ENCODE measurements at regions not wholly inside any gene's neighbourhood (a gene's known extent, or its start where the extent isn't known, plus 50 kb on each side); places are given as distances from the start of the nearest gene placed in this dataset.

- Histone ChIP-seq H2AFZ (ENCODE audit: low read length) (no peak overlapping the region), H3K9ac (ENCODE audit: low read length) (no peak overlapping the region), H3K9me3 (ENCODE audit: low read length) (no peaks in the 10 kb centered on the region), H3K36me3 (ENCODE audit: low read depth, low read length) (no peaks in the 10 kb centered on the region), H3K79me2 (ENCODE audit: low read length) (no peaks in the 10 kb centered on the region), H3K4me2 (ENCODE audit: low read length) (no peak overlapping the region; the same call in 1 of the 2 replicates), H3K4me3 (ENCODE audit: low read length) (no peak overlapping the region), H3K4me1 (ENCODE audit: insufficient read depth, low read length) (peaks cover 9% of the 10 kb centered on the region), H3K27ac (ENCODE audit: low read length) (peak overlapping the region; percentile 35), H4K20me1 (ENCODE audit: low read length) (no peaks in the 10 kb centered on the region), H3F3A (ENCODE audit: low read length, unreplicated experiment) (no peaks in the 10 kb centered on the region), H3K9me2 (replicated peaks; ENCODE audit: low read length) (no peaks in the 10 kb centered on the region), H3K27me3 (ENCODE audit: low read length) (no peaks in the 10 kb centered on the region)
- DNase-seq (peak; percentile 19), ATAC-seq (no peak)
- intact Hi-C loops (cut with micrococcal nuclease): no loop called here
- no peak for TF ChIP-seq EZH2 (IDR thresholded peaks at IDR 0.05; ENCODE audit: low read length, unreplicated experiment)
- no peak for TF ChIP-seq EZH2phosphoT487 (IDR thresholded peaks at IDR 0.05; ENCODE audit: borderline replicate concordance, low read length)
- TF ChIP-seq, protein P1, sequence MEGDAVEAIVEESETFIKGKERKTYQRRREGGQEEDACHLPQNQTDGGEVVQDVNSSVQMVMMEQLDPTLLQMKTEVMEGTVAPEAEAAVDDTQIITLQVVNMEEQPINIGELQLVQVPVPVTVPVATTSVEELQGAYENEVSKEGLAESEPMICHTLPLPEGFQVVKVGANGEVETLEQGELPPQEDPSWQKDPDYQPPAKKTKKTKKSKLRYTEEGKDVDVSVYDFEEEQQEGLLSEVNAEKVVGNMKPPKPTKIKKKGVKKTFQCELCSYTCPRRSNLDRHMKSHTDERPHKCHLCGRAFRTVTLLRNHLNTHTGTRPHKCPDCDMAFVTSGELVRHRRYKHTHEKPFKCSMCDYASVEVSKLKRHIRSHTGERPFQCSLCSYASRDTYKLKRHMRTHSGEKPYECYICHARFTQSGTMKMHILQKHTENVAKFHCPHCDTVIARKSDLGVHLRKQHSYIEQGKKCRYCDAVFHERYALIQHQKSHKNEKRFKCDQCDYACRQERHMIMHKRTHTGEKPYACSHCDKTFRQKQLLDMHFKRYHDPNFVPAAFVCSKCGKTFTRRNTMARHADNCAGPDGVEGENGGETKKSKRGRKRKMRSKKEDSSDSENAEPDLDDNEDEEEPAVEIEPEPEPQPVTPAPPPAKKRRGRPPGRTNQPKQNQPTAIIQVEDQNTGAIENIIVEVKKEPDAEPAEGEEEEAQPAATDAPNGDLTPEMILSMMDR (conservative IDR thresholded peaks at IDR 0.05; ENCODE audit: low read depth, low read length): no peak
- no TSS peak for BruUV-seq (replicated peaks)
- CTCF ChIA-PET: interaction anchor here (0.7 kb wide), 1 partner anchor 844 kb away, joined by 4 read pairs; no protein-coding TSS in a partner anchor
- POLR2A ChIA-PET (ENCODE audit: unreplicated experiment): no interaction called here
These were observed 449.9 kb downstream of the KLF12 start for GRCh38 chr13:73684286-73684685.

- Histone ChIP-seq H3K9ac (ENCODE audit: low read length) (no peak overlapping the region), H3K27me3 (ENCODE audit: low read length) (no peaks in the 10 kb centered on the region), H3K9me3 (ENCODE audit: low read length) (no peaks in the 10 kb centered on the region), H3K27ac (ENCODE audit: low read length) (peak overlapping the region; percentile 35), H3K79me2 (ENCODE audit: low read length) (no peaks in the 10 kb centered on the region), H3K4me3 (ENCODE audit: low read length) (no peak overlapping the region), H3K4me2 (ENCODE audit: low read length) (no peak overlapping the region), H3F3A (ENCODE audit: low read length, unreplicated experiment) (no peaks in the 10 kb centered on the region), H3K36me3 (ENCODE audit: low read depth, low read length) (no peaks in the 10 kb centered on the region), H3K9me2 (replicated peaks; ENCODE audit: low read length) (no peaks in the 10 kb centered on the region), H2AFZ (ENCODE audit: low read length) (no peak overlapping the region), H3K4me1 (ENCODE audit: insufficient read depth, low read length) (peaks cover 9% of the 10 kb centered on the region), H4K20me1 (ENCODE audit: low read length) (no peaks in the 10 kb centered on the region)
- no TSS peak for BruUV-seq (replicated peaks)
- DNase-seq (no peak), ATAC-seq (no peak)
- CTCF ChIA-PET: interaction anchor here (0.7 kb wide), 1 partner anchor 844 kb away, joined by 4 read pairs; no protein-coding TSS in a partner anchor
- POLR2A ChIA-PET (ENCODE audit: unreplicated experiment): no interaction called here
- TF ChIP-seq EZH2 (IDR thresholded peaks at IDR 0.05; ENCODE audit: low read length, unreplicated experiment) (no peak), EZH2phosphoT487 (IDR thresholded peaks at IDR 0.05; ENCODE audit: borderline replicate concordance, low read length) (no peak)
- TF ChIP-seq, protein P1 (conservative IDR thresholded peaks at IDR 0.05; ENCODE audit: low read depth, low read length): no peak
- intact Hi-C loops (cut with micrococcal nuclease): no loop called here
These were observed 450.5 kb downstream of the KLF12 start for GRCh38 chr13:73683746-73684145.

DNA sequence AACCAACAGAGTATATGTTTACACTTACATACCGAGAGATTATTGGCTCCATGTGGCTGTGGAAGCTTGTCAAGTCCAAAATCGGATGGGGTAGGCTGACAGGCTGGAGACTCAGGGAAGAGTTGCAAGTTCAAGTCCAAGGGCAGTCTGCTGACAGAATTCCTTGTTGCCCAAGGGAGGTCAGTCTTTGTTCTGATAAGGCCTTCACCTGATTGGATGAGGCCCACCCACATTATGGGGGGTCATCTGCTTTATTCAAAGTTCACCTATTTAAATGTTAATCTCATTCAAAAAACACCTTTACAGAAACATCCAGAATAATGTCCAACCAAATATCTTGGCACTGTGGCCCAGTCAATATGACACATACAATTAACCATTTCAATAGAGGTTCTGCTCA, 452.4 kb downstream of the KLF12 start:
- no peaks in the 10 kb centered on the region for H3K9me2 ChIP-seq (replicated peaks; ENCODE audit: low read length)
- POLR2A ChIA-PET (ENCODE audit: unreplicated experiment): no interaction called here
- H3K27me3 ChIP-seq (ENCODE audit: low read length): no peaks in the 10 kb centered on the region
- DNase-seq (no peak), ATAC-seq (no peak)
- no peak overlapping the region for H2AFZ ChIP-seq (ENCODE audit: low read length)
- no peak overlapping the region for H3K4me3 ChIP-seq (ENCODE audit: low read length)
- H3K36me3 ChIP-seq (ENCODE audit: low read depth, low read length): no peaks in the 10 kb centered on the region
- BruUV-seq (replicated peaks): no TSS peak
- CTCF ChIA-PET: no interaction called here
- H3K79me2 ChIP-seq (ENCODE audit: low read length): no peaks in the 10 kb centered on the region
- TF ChIP-seq, protein P1 (conservative IDR thresholded peaks at IDR 0.05; ENCODE audit: low read depth, low read length): no peak
- TF ChIP-seq EZH2phosphoT487 (IDR thresholded peaks at IDR 0.05; ENCODE audit: borderline replicate concordance, low read length) (no peak), EZH2 (IDR thresholded peaks at IDR 0.05; ENCODE audit: low read length, unreplicated experiment) (no peak)
- no peak overlapping the region for H3K4me2 ChIP-seq (ENCODE audit: low read length)
- no peak overlapping the region for H3K27ac ChIP-seq (ENCODE audit: low read length)
- no peaks in the 10 kb centered on the region for H3F3A ChIP-seq (ENCODE audit: low read length, unreplicated experiment)
- H3K9me3 ChIP-seq (ENCODE audit: low read length): no peaks in the 10 kb centered on the region
- peaks cover 16% of the 10 kb centered on the region for H3K4me1 ChIP-seq (ENCODE audit: insufficient read depth, low read length)
- intact Hi-C loops (cut with micrococcal nuclease): no loop called here
- no peak overlapping the region for H3K9ac ChIP-seq (ENCODE audit: low read length)
- H4K20me1 ChIP-seq (ENCODE audit: low read length): no peaks in the 10 kb centered on the region

Measured in PC-3 (cell line).